ENCODE measurements at regions not wholly inside any gene's neighbourhood (a gene's known extent, or its start where the extent isn't known, plus 50 kb on each side); places are given as distances from the start of the nearest gene placed in this dataset.

GRCh38 chr4:179858221-179858620, 2385.0 kb upstream of the TENM3 start:
- TF ChIP-seq CTCF (IDR thresholded peaks at IDR 0.05; ENCODE audit: unreplicated experiment), result no peak
- H3K36me3 Mint-ChIP-seq (ENCODE audit: insufficient read depth), result no peaks in the 10 kb centered on the region
- no peaks in the 10 kb centered on the region for H3K9me3 Mint-ChIP-seq (ENCODE audit: low read depth)
- no peak overlapping the region for H3K27ac Mint-ChIP-seq
- peaks cover 6% of the 10 kb centered on the region for H3K4me1 Mint-ChIP-seq (ENCODE audit: low read depth)
- no peaks in the 10 kb centered on the region for H3K27me3 Mint-ChIP-seq
- no peak overlapping the region for H3K4me3 Mint-ChIP-seq (ENCODE audit: low read depth)
- DNase-seq (ENCODE audit: low spot score, unreplicated experiment), result no peak

GRCh38 chr4:179867300-179867878, 2375.8 kb upstream of the TENM3 start:
- TF ChIP-seq CTCF (IDR thresholded peaks at IDR 0.05; ENCODE audit: unreplicated experiment), result peak; percentile 77
- Mint-ChIP-seq H3K4me1 (ENCODE audit: low read depth) (no peaks in the 10 kb centered on the region), H3K36me3 (ENCODE audit: insufficient read depth) (no peaks in the 10 kb centered on the region), H3K4me3 (ENCODE audit: low read depth) (no peak overlapping the region), H3K9me3 (ENCODE audit: low read depth) (no peaks in the 10 kb centered on the region), H3K27me3 (no peaks in the 10 kb centered on the region), H3K27ac (no peak overlapping the region)
- DNase-seq (ENCODE audit: low spot score, unreplicated experiment), result peak; percentile 32

GRCh38 chr4:179871726-179872125, 2371.5 kb upstream of the TENM3 start:
- H3K4me3 Mint-ChIP-seq (ENCODE audit: low read depth), result no peak overlapping the region
- no peaks in the 10 kb centered on the region for H3K27me3 Mint-ChIP-seq
- no peaks in the 10 kb centered on the region for H3K4me1 Mint-ChIP-seq (ENCODE audit: low read depth)
- no peak overlapping the region for H3K27ac Mint-ChIP-seq
- TF ChIP-seq CTCF (IDR thresholded peaks at IDR 0.05; ENCODE audit: unreplicated experiment), result no peak
- no peak for DNase-seq (ENCODE audit: low spot score, unreplicated experiment)
- no peaks in the 10 kb centered on the region for H3K36me3 Mint-ChIP-seq (ENCODE audit: insufficient read depth)
- peaks cover 8% of the 10 kb centered on the region for H3K9me3 Mint-ChIP-seq (ENCODE audit: low read depth)

GRCh38 chr4:179872755-179873154, 2370.4 kb upstream of the TENM3 start:
- TF ChIP-seq CTCF (IDR thresholded peaks at IDR 0.05; ENCODE audit: unreplicated experiment), result no peak
- Mint-ChIP-seq H3K36me3 (ENCODE audit: insufficient read depth) (no peaks in the 10 kb centered on the region), H3K27me3 (no peaks in the 10 kb centered on the region), H3K4me1 (ENCODE audit: low read depth) (no peaks in the 10 kb centered on the region), H3K27ac (no peak overlapping the region), H3K9me3 (ENCODE audit: low read depth) (peaks cover 8% of the 10 kb centered on the region), H3K4me3 (ENCODE audit: low read depth) (no peak overlapping the region)
- no peak for DNase-seq (ENCODE audit: low spot score, unreplicated experiment)

- H3K36me3 Mint-ChIP-seq (ENCODE audit: insufficient read depth), result no peaks in the 10 kb centered on the region
- H3K4me1 Mint-ChIP-seq (ENCODE audit: low read depth), result no peaks in the 10 kb centered on the region
- H3K27ac Mint-ChIP-seq, result no peak overlapping the region
- no peaks in the 10 kb centered on the region for H3K9me3 Mint-ChIP-seq (ENCODE audit: low read depth)
- no peaks in the 10 kb centered on the region for H3K27me3 Mint-ChIP-seq
- no peak overlapping the region for H3K4me3 Mint-ChIP-seq (ENCODE audit: low read depth)
- TF ChIP-seq CTCF (IDR thresholded peaks at IDR 0.05; ENCODE audit: unreplicated experiment), result no peak
- DNase-seq (ENCODE audit: low spot score, unreplicated experiment), result no peak
Observed at GRCh38 chr4:179880756-179881155, 2362.4 kb upstream of the TENM3 start.
